CD8-positive, alpha-beta memory T cell (primary cell): ENCODE measurements at regions not wholly inside any gene's neighbourhood (a gene's known extent, or its start where the extent isn't known, plus 50 kb on each side); places are given as distances from the start of the nearest gene placed in this dataset.
A peak's percentile ranks its signal among the peaks of the same experiment; 100 is the strongest.
"Not testable (repeated sequence)": the region's sequence is repeated elsewhere in the genome, so short reads cannot be mapped to it uniquely, and the experiment has no call there.

ENCODE experiments used
- CTCF ChIA-PET: fragments of 350-600 bp; sonication (Branson Sonifier 250); formaldehyde crosslinking; loops from one replicate; lab custom pipeline; 2021; ENCODE audit warnings: antibody characterized with exemption; lab: Charles Lee
- POLR2A ChIA-PET: fragments of 350-600 bp; sonication (Branson Sonifier 250); formaldehyde crosslinking; loops from one replicate; lab custom pipeline; 2021; ENCODE audit warnings: antibody characterized with exemption; lab: Charles Lee
- DNase-seq, 5 donors: peaks; one replicate each; pipeline versions ENCODE4 v3.0.0 to v3.0.0-alpha.2; 2020 to 2022; ENCODE audit warnings: mixed read lengths in 1 of 5
- H3K27ac ChIP-seq: one replicate; pipeline ENCODE4 v1.7.0; 2013; ENCODE audit warnings: low read depth, mild to moderate bottlenecking, low read length, moderate library complexity
- H3K27me3 ChIP-seq: 2 replicates; pipeline ENCODE4 v1.7.0; 2013; ENCODE audit warnings: low read length, mild to moderate bottlenecking; ENCODE audit not compliant: insufficient read depth, poor library complexity, severe bottlenecking
- H3K36me3 ChIP-seq: 2 replicates; pipeline ENCODE4 v1.7.0; 2013; ENCODE audit warnings: mild to moderate bottlenecking, low read length, moderate library complexity; ENCODE audit not compliant: insufficient read depth
- H3K4me1 ChIP-seq: 2 replicates; pipeline ENCODE4 v1.7.0; 2013; ENCODE audit warnings: mild to moderate bottlenecking, low read length, moderate library complexity; ENCODE audit not compliant: insufficient read depth
- H3K4me3 ChIP-seq: 2 replicates; pipeline ENCODE4 v1.7.0; 2013; ENCODE audit warnings: mild to moderate bottlenecking, low read length
- H3K9me3 ChIP-seq: 2 replicates; pipeline ENCODE4 v1.7.0; 2013; ENCODE audit warnings: mild to moderate bottlenecking, low read length
- H3K27ac Mint-ChIP-seq, 8 donors: one replicate each; pipeline ENCODE4 v1.8.0; 2020 to 2021; ENCODE audit warnings: mixed read lengths in 8 of 8, mild to moderate bottlenecking in 6 of 8, inconsistent platforms in 3 of 8, moderate library complexity in 3 of 8
- H3K27me3 Mint-ChIP-seq, 2 donors: one replicate each; pipeline ENCODE4 v1.8.0; 2020 to 2021; ENCODE audit warnings: mixed read lengths in 2 of 2, mild to moderate bottlenecking in 1 of 2, moderate library complexity in 1 of 2
- H3K36me3 Mint-ChIP-seq, 3 donors: one replicate each; pipeline ENCODE4 v1.8.0; 2020 to 2021; ENCODE audit warnings: mixed read lengths in 3 of 3, inconsistent platforms in 1 of 3, mild to moderate bottlenecking in 1 of 3
- H3K4me1 Mint-ChIP-seq, 3 donors: one replicate each; pipeline ENCODE4 v1.8.0; 2020 to 2021; ENCODE audit warnings: mixed read lengths in 3 of 3, inconsistent platforms in 1 of 3, mild to moderate bottlenecking in 1 of 3
- H3K4me3 Mint-ChIP-seq, 7 donors: one replicate each; pipeline ENCODE4 v1.8.0; 2020 to 2021; ENCODE audit warnings: mixed read lengths in 7 of 7, mild to moderate bottlenecking in 6 of 7, moderate library complexity in 4 of 7, inconsistent platforms in 2 of 7
- H3K9me3 Mint-ChIP-seq, 5 donors: one replicate each; pipeline ENCODE4 v1.8.0; 2020 to 2022; ENCODE audit warnings: mixed read lengths in 5 of 5, mild to moderate bottlenecking in 3 of 5, moderate library complexity in 2 of 5, inconsistent platforms in 1 of 5

DNA sequence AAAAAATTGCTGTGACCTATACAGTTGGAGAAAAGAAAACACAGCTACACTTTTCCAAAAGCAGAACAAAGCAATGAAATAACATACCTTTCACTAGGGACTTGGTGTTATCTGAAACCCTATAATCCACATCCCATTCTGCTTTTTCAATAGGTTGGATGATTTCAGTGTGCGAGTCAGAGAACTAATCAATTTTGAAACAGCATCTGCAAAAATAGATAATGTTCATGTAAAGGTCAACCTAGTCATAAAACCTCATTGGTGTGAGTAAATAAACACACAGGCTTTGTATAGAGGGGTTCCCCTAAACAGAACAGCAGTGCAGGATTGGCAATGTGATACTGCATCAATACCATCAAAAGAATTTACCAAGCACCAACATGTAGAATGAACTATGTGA, 173.0 kb upstream of the G2E3 start:
- no peaks in the 10 kb centered on the region for H3K36me3 Mint-ChIP-seq
- no peaks in the 10 kb centered on the region for H3K4me1 ChIP-seq
- no peaks in the 10 kb centered on the region for H3K36me3 ChIP-seq
- no peaks in the 10 kb centered on the region for H3K27me3 ChIP-seq
- CTCF ChIA-PET, result no interaction called here
- POLR2A ChIA-PET, result no interaction called here
- H3K27me3 Mint-ChIP-seq, result peaks cover 0 to 17% of the 10 kb centered on the region in 2 donors
- no peak overlapping the region for H3K27ac Mint-ChIP-seq
- peaks cover 0 to 2% (median 0%) of the 10 kb centered on the region in 5 donors for H3K9me3 Mint-ChIP-seq
- no peaks in the 10 kb centered on the region for H3K4me1 Mint-ChIP-seq
- H3K9me3 ChIP-seq, result no peaks in the 10 kb centered on the region
- no peak overlapping the region for H3K4me3 ChIP-seq
- no peak for DNase-seq
- no peak overlapping the region for H3K4me3 Mint-ChIP-seq
- no peak overlapping the region for H3K27ac ChIP-seq

GRCh38 chr14:30387871-30388270, 171.1 kb upstream of the G2E3 start:
- Histone ChIP-seq H3K36me3 (no peaks in the 10 kb centered on the region), H3K4me3 (no peak overlapping the region), H3K27ac (no peak overlapping the region), H3K27me3 (no peaks in the 10 kb centered on the region), H3K4me1 (no peaks in the 10 kb centered on the region), H3K9me3 (no peaks in the 10 kb centered on the region)
- Mint-ChIP-seq H3K27ac (no peak overlapping the region), H3K4me1 (no peaks in the 10 kb centered on the region), H3K4me3 (no peak overlapping the region), H3K27me3 (peaks cover 0 to 16% of the 10 kb centered on the region in 2 donors), H3K36me3 (no peaks in the 10 kb centered on the region), H3K9me3 (peaks cover 0 to 4% (median 0%) of the 10 kb centered on the region in 5 donors)
- POLR2A ChIA-PET, result no interaction called here
- CTCF ChIA-PET, result no interaction called here
- DNase-seq, result no peak

DNA sequence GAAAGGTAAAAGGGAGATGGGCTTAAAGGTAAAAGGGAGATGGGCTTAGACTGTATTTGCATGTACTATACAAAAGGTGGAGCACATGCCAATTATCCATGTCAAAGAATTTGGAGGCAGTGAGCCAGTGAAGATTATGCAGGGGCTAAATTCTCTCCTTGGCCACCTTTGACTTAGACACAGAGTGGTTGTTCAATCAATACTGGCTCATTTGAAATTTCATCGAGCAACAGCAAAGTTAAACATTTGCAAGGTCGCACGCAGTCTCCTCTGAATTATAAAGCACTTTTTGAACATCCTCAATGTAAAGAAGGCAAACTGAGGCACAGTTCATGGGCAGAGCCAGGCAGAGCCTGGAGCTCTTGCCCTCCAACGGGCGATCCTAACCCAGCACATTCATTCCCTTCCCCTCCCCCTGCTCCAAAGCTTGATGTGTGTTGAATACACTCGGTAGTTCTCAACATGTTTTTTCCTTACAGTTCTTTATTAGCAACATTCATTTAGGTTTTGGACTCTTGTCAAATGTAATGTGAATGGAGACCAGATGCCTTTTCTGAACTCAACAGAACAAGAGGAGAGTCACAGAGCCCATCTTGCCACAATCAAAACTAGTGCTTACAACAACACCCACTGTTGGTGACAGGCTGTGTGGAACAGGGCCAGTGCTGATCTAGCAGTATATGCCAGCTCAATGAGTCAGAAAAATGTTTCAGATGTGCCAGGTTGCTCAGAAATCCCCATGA, 169.7 kb upstream of the G2E3 start:
- ChIA-PET POLR2A (no interaction called here), CTCF (no interaction called here)
- Histone ChIP-seq H3K4me3 (no peak overlapping the region), H3K4me1 (no peaks in the 10 kb centered on the region), H3K27me3 (no peaks in the 10 kb centered on the region), H3K36me3 (no peaks in the 10 kb centered on the region), H3K27ac (no peak overlapping the region), H3K9me3 (no peaks in the 10 kb centered on the region)
- Mint-ChIP-seq H3K4me1 (no peaks in the 10 kb centered on the region), H3K9me3 (peaks cover 0 to 2% (median 0%) of the 10 kb centered on the region in 5 donors), H3K36me3 (no peaks in the 10 kb centered on the region), H3K4me3 (no peak overlapping the region), H3K27ac (no peak overlapping the region), H3K27me3 (peaks cover 1 to 6% of the 10 kb centered on the region in 2 donors)
- DNase-seq, result no peak

GRCh38 chr14:30389877-30390385, 169.0 kb upstream of the G2E3 start:
- H3K36me3 ChIP-seq, result no peaks in the 10 kb centered on the region
- ChIA-PET CTCF (no interaction called here), POLR2A (no interaction called here)
- no peak for DNase-seq
- H3K27ac ChIP-seq, result no peak overlapping the region
- Mint-ChIP-seq H3K36me3 (no peaks in the 10 kb centered on the region), H3K27ac (peak overlapping the region in 1 of 8 donors; percentile 72), H3K27me3 (peaks cover 1 to 2% of the 10 kb centered on the region in 2 donors), H3K9me3 (peaks cover 0 to 2% (median 0%) of the 10 kb centered on the region in 5 donors), H3K4me1 (no peaks in the 10 kb centered on the region), H3K4me3 (no peak overlapping the region)
- H3K9me3 ChIP-seq, result no peaks in the 10 kb centered on the region
- no peaks in the 10 kb centered on the region for H3K27me3 ChIP-seq
- no peaks in the 10 kb centered on the region for H3K4me1 ChIP-seq
- H3K4me3 ChIP-seq, result no peak overlapping the region

GRCh38 chr14:30395065-30395464, 163.9 kb upstream of the G2E3 start:
- no peaks in the 10 kb centered on the region for H3K27me3 ChIP-seq
- no peak overlapping the region for H3K4me3 ChIP-seq
- CTCF ChIA-PET, result no interaction called here
- Mint-ChIP-seq H3K4me3 (no peak overlapping the region), H3K4me1 (no peaks in the 10 kb centered on the region), H3K36me3 (no peaks in the 10 kb centered on the region), H3K9me3 (peaks cover 0 to 2% (median 0%) of the 10 kb centered on the region in 5 donors), H3K27ac (peak overlapping the region in 1 of 8 donors; percentile 78), H3K27me3 (peaks cover 0 to 1% of the 10 kb centered on the region in 2 donors)
- POLR2A ChIA-PET, result no interaction called here
- no peaks in the 10 kb centered on the region for H3K9me3 ChIP-seq
- no peaks in the 10 kb centered on the region for H3K4me1 ChIP-seq
- DNase-seq, result no peak
- no peak overlapping the region for H3K27ac ChIP-seq
- H3K36me3 ChIP-seq, result no peaks in the 10 kb centered on the region

DNA sequence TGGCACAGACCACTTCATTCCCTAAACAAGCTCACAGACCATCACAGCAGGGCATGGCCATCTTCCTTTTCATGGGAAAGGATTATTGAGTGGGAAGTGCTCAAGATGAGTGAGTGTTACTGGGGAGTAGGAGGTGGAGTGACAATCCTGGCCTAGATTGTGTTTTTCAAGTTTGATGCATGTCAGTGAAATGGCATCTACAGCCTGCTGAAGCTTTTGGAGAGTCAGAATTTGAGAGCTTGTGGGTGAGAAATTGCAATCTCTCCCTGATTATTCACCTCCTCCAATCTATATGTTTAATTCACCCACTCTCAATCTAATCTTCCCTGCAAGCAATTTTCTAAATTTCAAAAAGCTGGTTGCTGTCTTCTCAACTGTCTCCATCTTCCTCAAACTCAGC, 156.1 kb upstream of the G2E3 start:
- H3K4me1 ChIP-seq, result no peaks in the 10 kb centered on the region
- CTCF ChIA-PET, result no interaction called here
- no peaks in the 10 kb centered on the region for H3K36me3 Mint-ChIP-seq
- H3K36me3 ChIP-seq, result no peaks in the 10 kb centered on the region
- POLR2A ChIA-PET, result no interaction called here
- H3K4me1 Mint-ChIP-seq, result no peaks in the 10 kb centered on the region
- H3K27me3 Mint-ChIP-seq, result no peaks in the 10 kb centered on the region
- no peak overlapping the region for H3K27ac ChIP-seq
- H3K9me3 ChIP-seq, result no peaks in the 10 kb centered on the region
- no peaks in the 10 kb centered on the region for H3K27me3 ChIP-seq
- no peak for DNase-seq
- H3K9me3 Mint-ChIP-seq, result peaks cover 0 to 4% (median 0%) of the 10 kb centered on the region in 5 donors
- no peak overlapping the region for H3K27ac Mint-ChIP-seq
- H3K4me3 Mint-ChIP-seq, result no peak overlapping the region
- H3K4me3 ChIP-seq, result no peak overlapping the region

DNA sequence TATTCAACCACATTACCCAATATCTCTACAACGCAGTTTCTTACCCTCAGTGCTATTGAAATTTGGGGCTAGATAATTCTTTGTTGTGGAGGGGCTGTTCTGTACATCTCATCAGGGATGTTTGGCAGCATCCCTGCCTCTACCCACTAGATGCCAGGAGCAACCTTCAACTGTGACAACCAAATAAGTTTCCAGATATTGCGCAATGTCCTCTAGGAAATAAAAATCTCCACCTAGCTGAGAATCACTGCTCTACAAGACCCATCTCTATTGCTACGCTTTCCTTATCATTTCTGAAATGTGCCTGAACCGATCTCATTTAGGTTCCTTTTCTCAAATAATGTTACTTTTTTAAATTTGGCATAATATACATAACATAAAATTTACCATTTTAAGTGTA, 155.2 kb upstream of the G2E3 start:
- Mint-ChIP-seq H3K27me3 (no peaks in the 10 kb centered on the region), H3K4me3 (no peak overlapping the region), H3K27ac (no peak overlapping the region), H3K4me1 (no peaks in the 10 kb centered on the region), H3K9me3 (peaks cover 0 to 4% (median 0%) of the 10 kb centered on the region in 5 donors), H3K36me3 (no peaks in the 10 kb centered on the region)
- ChIA-PET POLR2A (no interaction called here), CTCF (no interaction called here)
- no peaks in the 10 kb centered on the region for H3K36me3 ChIP-seq
- no peaks in the 10 kb centered on the region for H3K27me3 ChIP-seq
- H3K9me3 ChIP-seq, result no peaks in the 10 kb centered on the region
- H3K27ac ChIP-seq, result no peak overlapping the region
- no peaks in the 10 kb centered on the region for H3K4me1 ChIP-seq
- no peak for DNase-seq
- H3K4me3 ChIP-seq, result no peak overlapping the region

- H3K4me1 Mint-ChIP-seq, H3K4me3 ChIP-seq, H3K27ac ChIP-seq, H3K27me3 Mint-ChIP-seq, H3K9me3 ChIP-seq, H3K4me1 ChIP-seq, POLR2A ChIA-PET, H3K36me3 ChIP-seq, DNase-seq, H3K9me3 Mint-ChIP-seq, H3K4me3 Mint-ChIP-seq, CTCF ChIA-PET, H3K27me3 ChIP-seq, H3K27ac Mint-ChIP-seq, H3K36me3 Mint-ChIP-seq: not testable (repeated sequence)
These were observed 149.4 kb upstream of the G2E3 start for GRCh38 chr14:30409508-30410015.
